ENCODE measurements at regions not wholly inside any gene's neighbourhood (a gene's known extent, or its start where the extent isn't known, plus 50 kb on each side); places are given as distances from the start of the nearest gene placed in this dataset.

DNA sequence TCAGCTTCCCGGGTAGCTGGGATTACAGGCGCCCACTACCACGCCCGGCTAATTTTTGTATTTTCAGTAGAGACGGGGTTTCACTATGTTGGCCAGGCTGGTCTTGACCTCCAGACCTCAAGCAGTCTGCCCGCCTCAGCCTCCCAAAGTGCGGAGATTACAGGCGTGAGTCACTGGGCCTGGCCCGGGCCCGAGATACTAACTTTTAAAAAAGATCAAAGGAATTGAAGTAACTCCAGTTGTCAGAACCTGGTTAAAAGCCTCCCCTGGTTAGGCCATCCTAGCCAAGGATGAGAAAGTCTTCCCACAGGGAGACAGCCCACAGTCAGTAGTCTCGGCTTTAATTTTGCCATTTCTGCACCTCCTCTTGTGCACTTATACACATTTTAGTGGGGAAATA, 212.3 kb upstream of the MCTP2 start:
- no peaks in the 10 kb centered on the region for H3K36me3 ChIP-seq (ENCODE audit: control insufficient read depth, insufficient read depth, low read length)
- H3K4ac ChIP-seq (ENCODE audit: low read depth, low read length), result no peak overlapping the region
- no peaks in the 10 kb centered on the region for H3K27me3 ChIP-seq (ENCODE audit: insufficient read depth, low read length, poor library complexity)
- no peak overlapping the region for H3K27ac ChIP-seq (ENCODE audit: low read depth, low read length)
- DNase-seq, result no peak
- no peaks in the 10 kb centered on the region for H3K79me1 ChIP-seq (ENCODE audit: low read length)
- no peaks in the 10 kb centered on the region for H3K4me1 ChIP-seq (ENCODE audit: control insufficient read depth, low read depth, low read length)
- H4K8ac ChIP-seq (ENCODE audit: low read depth, low read length), result no peak overlapping the region
- H4K5ac ChIP-seq (ENCODE audit: low read length), result no peak overlapping the region
- no peak overlapping the region for H3K18ac ChIP-seq (ENCODE audit: low read length)
- no peaks in the 10 kb centered on the region for H3K79me2 ChIP-seq (ENCODE audit: control insufficient read depth, insufficient read depth, low read length)
- no CpG with 5 or more reads among the region's 11 CpGs for WGBS (ENCODE audit: extremely low coverage, insufficient coverage, low lambda C conversion rate)
- H2BK120ac ChIP-seq (ENCODE audit: low read depth, low read length), result no peak overlapping the region
- no peak overlapping the region for H2BK15ac ChIP-seq (replicated peaks; ENCODE audit: low read depth)
- H2AK5ac ChIP-seq (ENCODE audit: low read length), result no peak overlapping the region
- no peak overlapping the region for H3K23ac ChIP-seq (ENCODE audit: low read length)
- H3K4me2 ChIP-seq (ENCODE audit: low read length), result no peak overlapping the region
- no peak overlapping the region for H2BK5ac ChIP-seq (ENCODE audit: low read length)
- H3K9ac ChIP-seq (ENCODE audit: low read length), result no peak overlapping the region
- H3K4me3 ChIP-seq (ENCODE audit: low read length), result no peak overlapping the region
- no peak overlapping the region for H3K56ac ChIP-seq (ENCODE audit: low read length)

GRCh38 chr15:94015324-94015723, 216.0 kb upstream of the MCTP2 start:
- H3K79me1 ChIP-seq (ENCODE audit: low read length), result no peaks in the 10 kb centered on the region
- H2BK15ac ChIP-seq (replicated peaks; ENCODE audit: low read depth), result no peak overlapping the region
- H3K36me3 ChIP-seq (ENCODE audit: control insufficient read depth, insufficient read depth, low read length), result no peaks in the 10 kb centered on the region
- H2BK5ac ChIP-seq (ENCODE audit: low read length), result no peak overlapping the region
- no peaks in the 10 kb centered on the region for H3K79me2 ChIP-seq (ENCODE audit: control insufficient read depth, insufficient read depth, low read length)
- no peak for DNase-seq
- H3K23ac ChIP-seq (ENCODE audit: low read length), result no peak overlapping the region
- H3K4me2 ChIP-seq (ENCODE audit: low read length), result no peak overlapping the region
- no peak overlapping the region for H3K56ac ChIP-seq (ENCODE audit: low read length)
- no peak overlapping the region for H3K27ac ChIP-seq (ENCODE audit: low read depth, low read length)
- H3K9ac ChIP-seq (ENCODE audit: low read length), result no peak overlapping the region
- no peak overlapping the region for H3K4ac ChIP-seq (ENCODE audit: low read depth, low read length)
- no peaks in the 10 kb centered on the region for H3K27me3 ChIP-seq (ENCODE audit: insufficient read depth, low read length, poor library complexity)
- no peak overlapping the region for H2AK5ac ChIP-seq (ENCODE audit: low read length)
- no peak overlapping the region for H2BK120ac ChIP-seq (ENCODE audit: low read depth, low read length)
- H3K4me1 ChIP-seq (ENCODE audit: control insufficient read depth, low read depth, low read length), result no peaks in the 10 kb centered on the region
- H3K18ac ChIP-seq (ENCODE audit: low read length), result no peak overlapping the region
- no peak overlapping the region for H3K4me3 ChIP-seq (ENCODE audit: low read length)
- no CpG with 5 or more reads among the region's 5 CpGs for WGBS (ENCODE audit: extremely low coverage, insufficient coverage, low lambda C conversion rate)
- no peak overlapping the region for H4K5ac ChIP-seq (ENCODE audit: low read length)
- H4K8ac ChIP-seq (ENCODE audit: low read depth, low read length), result no peak overlapping the region

- WGBS (ENCODE audit: extremely low coverage, insufficient coverage, low lambda C conversion rate), result no CpG with 5 or more reads among the region's 9 CpGs
- Histone ChIP-seq H3K4me2 (ENCODE audit: low read length) (no peak overlapping the region), H3K27me3 (ENCODE audit: insufficient read depth, low read length, poor library complexity) (no peaks in the 10 kb centered on the region), H3K18ac (ENCODE audit: low read length) (no peak overlapping the region), H2BK5ac (ENCODE audit: low read length) (no peak overlapping the region), H4K8ac (ENCODE audit: low read depth, low read length) (no peak overlapping the region), H3K79me1 (ENCODE audit: low read length) (no peaks in the 10 kb centered on the region), H3K9ac (ENCODE audit: low read length) (no peak overlapping the region), H3K79me2 (ENCODE audit: control insufficient read depth, insufficient read depth, low read length) (no peaks in the 10 kb centered on the region), H4K5ac (ENCODE audit: low read length) (no peak overlapping the region), H3K27ac (ENCODE audit: low read depth, low read length) (no peak overlapping the region), H3K4me1 (ENCODE audit: control insufficient read depth, low read depth, low read length) (no peaks in the 10 kb centered on the region), H3K36me3 (ENCODE audit: control insufficient read depth, insufficient read depth, low read length) (no peaks in the 10 kb centered on the region), H3K56ac (ENCODE audit: low read length) (no peak overlapping the region), H3K4ac (ENCODE audit: low read depth, low read length) (no peak overlapping the region), H3K4me3 (ENCODE audit: low read length) (no peak overlapping the region), H3K23ac (ENCODE audit: low read length) (no peak overlapping the region), H2BK15ac (replicated peaks; ENCODE audit: low read depth) (no peak overlapping the region), H2BK120ac (ENCODE audit: low read depth, low read length) (no peak overlapping the region), H2AK5ac (ENCODE audit: low read length) (no peak overlapping the region)
- DNase-seq, result peak; percentile 11
Measured at GRCh38 chr15:94008104-94009074, 223.0 kb upstream of the MCTP2 start.

DNA sequence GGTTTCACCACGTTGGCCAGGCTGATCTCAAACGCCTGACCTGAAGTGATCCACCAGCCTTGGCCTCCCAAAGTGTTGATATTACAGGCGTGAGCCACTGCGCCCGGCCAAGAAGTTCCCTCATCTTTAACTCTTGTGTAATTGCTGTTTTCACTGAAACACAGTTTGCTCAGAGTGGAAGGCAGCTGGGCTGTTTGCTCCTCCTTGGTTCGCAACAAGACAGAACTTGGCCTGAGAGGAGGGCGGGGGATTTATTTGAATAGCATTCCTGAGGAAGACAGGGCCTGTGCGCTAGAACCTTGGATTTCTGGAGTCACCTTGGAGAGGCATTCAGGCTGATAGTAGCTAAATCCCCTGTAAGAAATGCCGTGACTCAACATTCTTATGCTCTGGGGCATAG, 226.7 kb upstream of the MCTP2 start:
- H3K27ac ChIP-seq (ENCODE audit: low read depth, low read length), result no peak overlapping the region
- no peak overlapping the region for H3K4ac ChIP-seq (ENCODE audit: low read depth, low read length)
- WGBS (ENCODE audit: extremely low coverage, insufficient coverage, low lambda C conversion rate), result no CpG with 5 or more reads among the region's 9 CpGs
- no peak overlapping the region for H3K9ac ChIP-seq (ENCODE audit: low read length)
- H4K5ac ChIP-seq (ENCODE audit: low read length), result no peak overlapping the region
- H3K27me3 ChIP-seq (ENCODE audit: insufficient read depth, low read length, poor library complexity), result no peaks in the 10 kb centered on the region
- no peak overlapping the region for H2BK5ac ChIP-seq (ENCODE audit: low read length)
- H3K56ac ChIP-seq (ENCODE audit: low read length), result no peak overlapping the region
- H3K36me3 ChIP-seq (ENCODE audit: control insufficient read depth, insufficient read depth, low read length), result no peaks in the 10 kb centered on the region
- H3K4me2 ChIP-seq (ENCODE audit: low read length), result no peak overlapping the region
- no peak overlapping the region for H2AK5ac ChIP-seq (ENCODE audit: low read length)
- no peak overlapping the region for H2BK15ac ChIP-seq (replicated peaks; ENCODE audit: low read depth)
- H3K4me1 ChIP-seq (ENCODE audit: control insufficient read depth, low read depth, low read length), result no peaks in the 10 kb centered on the region
- no peak for DNase-seq
- H3K23ac ChIP-seq (ENCODE audit: low read length), result no peak overlapping the region
- H4K8ac ChIP-seq (ENCODE audit: low read depth, low read length), result no peak overlapping the region
- no peak overlapping the region for H3K4me3 ChIP-seq (ENCODE audit: low read length)
- no peak overlapping the region for H3K18ac ChIP-seq (ENCODE audit: low read length)
- no peaks in the 10 kb centered on the region for H3K79me2 ChIP-seq (ENCODE audit: control insufficient read depth, insufficient read depth, low read length)
- no peak overlapping the region for H2BK120ac ChIP-seq (ENCODE audit: low read depth, low read length)
- H3K79me1 ChIP-seq (ENCODE audit: low read length), result no peaks in the 10 kb centered on the region

GRCh38 chr15:94002041-94002440, 229.3 kb upstream of the MCTP2 start:
- Histone ChIP-seq H3K4me3 (ENCODE audit: low read length) (no peak overlapping the region), H3K79me2 (ENCODE audit: control insufficient read depth, insufficient read depth, low read length) (no peaks in the 10 kb centered on the region), H3K4ac (ENCODE audit: low read depth, low read length) (no peak overlapping the region), H2BK5ac (ENCODE audit: low read length) (no peak overlapping the region), H4K5ac (ENCODE audit: low read length) (no peak overlapping the region), H3K36me3 (ENCODE audit: control insufficient read depth, insufficient read depth, low read length) (no peaks in the 10 kb centered on the region), H3K56ac (ENCODE audit: low read length) (no peak overlapping the region), H3K4me2 (ENCODE audit: low read length) (no peak overlapping the region), H3K9ac (ENCODE audit: low read length) (no peak overlapping the region), H3K27me3 (ENCODE audit: insufficient read depth, low read length, poor library complexity) (no peaks in the 10 kb centered on the region), H2BK120ac (ENCODE audit: low read depth, low read length) (no peak overlapping the region), H3K27ac (ENCODE audit: low read depth, low read length) (no peak overlapping the region), H2BK15ac (replicated peaks; ENCODE audit: low read depth) (no peak overlapping the region), H4K8ac (ENCODE audit: low read depth, low read length) (no peak overlapping the region), H3K79me1 (ENCODE audit: low read length) (no peaks in the 10 kb centered on the region), H2AK5ac (ENCODE audit: low read length) (no peak overlapping the region), H3K23ac (ENCODE audit: low read length) (no peak overlapping the region), H3K18ac (ENCODE audit: low read length) (no peak overlapping the region), H3K4me1 (ENCODE audit: control insufficient read depth, low read depth, low read length) (no peaks in the 10 kb centered on the region)
- WGBS (ENCODE audit: extremely low coverage, insufficient coverage, low lambda C conversion rate), result no CpG with 5 or more reads among the region's 3 CpGs
- peak; percentile 11 for DNase-seq
